GM18511 (cell line): ENCODE measurements at regions not wholly inside any gene's neighbourhood (a gene's known extent, or its start where the extent isn't known, plus 50 kb on each side); places are given as distances from the start of the nearest gene placed in this dataset.
"Not testable (repeated sequence)": the region's sequence is repeated elsewhere in the genome, so short reads cannot be mapped to it uniquely, and the experiment has no call there.

Experiments
- ATAC-seq: cut with Tn5 transposase; IDR thresholded peaks from one replicate; pipeline ENCODE4 v1.9.1; 2021; ENCODE audit warnings: mild to moderate bottlenecking, moderate library complexity; ENCODE audit not compliant: unreplicated experiment

GRCh38 chr13:109702030-109702597, 84.3 kb downstream of the IRS2 start:
- ATAC-seq = not testable (repeated sequence)

- ATAC-seq = no peak
These were observed 86.2 kb downstream of the IRS2 start for GRCh38 chr13:109700176-109700575.

DNA sequence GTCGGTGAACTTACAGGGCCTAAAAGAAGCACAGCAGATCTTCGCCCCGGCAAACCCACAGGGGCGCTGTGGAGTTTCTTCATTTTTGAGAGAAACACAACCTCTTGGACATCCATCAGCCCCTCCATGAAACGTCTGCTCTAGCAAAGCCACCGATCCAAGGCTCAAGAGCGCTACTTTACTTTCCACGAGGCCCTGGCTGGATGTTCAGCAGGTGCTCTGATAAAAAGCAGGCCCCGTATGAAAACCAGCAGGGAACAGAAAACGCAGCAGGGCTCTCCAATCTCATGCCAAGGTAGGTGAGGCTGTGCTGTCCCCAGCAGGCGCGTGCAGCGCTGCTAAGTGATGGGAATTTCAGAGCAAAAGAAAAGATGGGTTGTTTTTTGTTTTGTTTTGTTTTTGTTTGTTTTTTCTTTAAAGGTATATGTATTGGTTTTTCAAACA, 86.7 kb downstream of the IRS2 start:
- no peak for ATAC-seq

- ATAC-seq = no peak
These were observed 87.6 kb downstream of the IRS2 start for GRCh38 chr13:109698779-109699178.

GRCh38 chr13:109697936-109698335, 88.4 kb downstream of the IRS2 start:
- no peak for ATAC-seq

DNA sequence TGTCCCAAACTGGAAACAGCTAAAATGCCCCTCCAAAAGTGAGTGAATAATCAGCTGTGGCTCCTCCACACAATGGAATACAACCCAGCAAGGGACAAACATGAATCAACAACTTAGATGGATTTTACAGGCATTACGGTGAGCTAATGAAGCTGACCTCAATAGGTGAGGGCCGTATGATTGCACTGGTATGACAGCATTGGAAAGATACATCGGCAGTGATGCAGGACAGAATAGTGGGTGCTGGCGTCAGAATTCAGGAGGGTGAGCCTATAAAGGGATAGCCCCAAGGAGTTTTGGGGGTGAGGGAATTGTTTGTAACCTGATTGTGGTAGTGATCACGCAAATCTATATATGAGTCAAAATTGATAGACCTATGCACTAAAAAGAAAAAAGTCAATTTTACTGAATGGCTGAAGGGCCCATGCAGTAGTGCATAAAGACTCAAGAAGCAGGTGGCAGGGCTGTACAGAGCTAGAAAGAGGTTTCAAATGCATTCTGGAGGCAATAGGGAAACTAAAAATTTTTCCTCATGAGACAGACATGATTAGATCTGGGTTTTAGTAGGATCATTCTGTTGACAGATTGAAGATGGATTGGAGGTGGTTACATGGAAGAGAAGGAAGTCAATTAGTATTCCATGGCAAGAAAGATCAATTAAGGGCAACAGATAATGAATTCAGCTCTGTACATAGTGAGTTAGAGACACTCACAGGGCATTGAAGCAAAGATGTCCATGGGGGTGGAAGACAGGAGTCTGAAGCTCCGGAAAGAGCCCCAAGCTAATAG, 90.8 kb downstream of the IRS2 start:
- ATAC-seq = no peak

DNA sequence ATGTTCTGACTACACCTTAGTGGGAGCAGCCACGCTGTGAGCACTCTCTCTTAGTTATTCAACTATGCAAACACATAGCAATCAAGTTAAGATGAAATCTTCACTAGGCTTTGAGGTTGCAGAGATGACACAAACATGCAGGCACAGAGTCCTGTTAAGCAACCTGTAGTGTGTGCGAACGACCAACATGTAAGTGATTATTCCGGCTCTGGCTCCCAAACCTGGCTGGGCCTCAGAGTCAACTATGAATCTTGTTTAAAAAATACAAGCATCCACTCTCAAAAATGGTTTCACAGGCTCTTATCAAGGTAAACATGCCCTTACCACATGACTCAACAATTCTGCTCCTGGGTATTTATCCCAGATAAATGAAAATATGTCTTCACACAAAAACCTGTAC, 91.4 kb downstream of the IRS2 start:
- ATAC-seq = no peak

DNA sequence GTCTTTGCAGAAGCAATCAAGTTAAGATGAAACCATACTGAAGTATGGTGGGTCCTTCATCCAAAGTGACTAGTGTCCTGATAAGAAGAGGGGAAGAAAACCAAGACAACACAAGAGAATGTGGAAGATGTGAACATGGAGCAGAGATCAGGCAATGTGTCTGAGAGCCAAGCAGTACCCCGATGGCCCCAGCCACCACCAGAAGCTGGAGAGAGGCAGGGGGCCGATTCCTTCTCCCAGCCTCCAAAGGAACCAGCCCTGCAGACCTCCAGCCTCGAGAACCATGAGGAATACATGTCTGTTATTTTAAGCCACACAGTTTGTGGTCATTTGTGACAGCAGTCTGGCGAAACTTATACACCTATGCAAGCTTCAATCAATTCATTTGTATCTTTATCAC, 93.2 kb downstream of the IRS2 start:
- ATAC-seq = no peak

GRCh38 chr13:109691689-109692088, 94.7 kb downstream of the IRS2 start:
- no peak for ATAC-seq

- no peak for ATAC-seq
These were observed 98.6 kb downstream of the IRS2 start for GRCh38 chr13:109687559-109688448.

- no peak for ATAC-seq
These were observed 101.2 kb downstream of the IRS2 start for GRCh38 chr13:109685203-109685602.

GRCh38 chr13:109684824-109685202, 101.6 kb downstream of the IRS2 start:
- no peak for ATAC-seq

GRCh38 chr13:109684084-109684823, 102.1 kb downstream of the IRS2 start:
- ATAC-seq = no peak

DNA sequence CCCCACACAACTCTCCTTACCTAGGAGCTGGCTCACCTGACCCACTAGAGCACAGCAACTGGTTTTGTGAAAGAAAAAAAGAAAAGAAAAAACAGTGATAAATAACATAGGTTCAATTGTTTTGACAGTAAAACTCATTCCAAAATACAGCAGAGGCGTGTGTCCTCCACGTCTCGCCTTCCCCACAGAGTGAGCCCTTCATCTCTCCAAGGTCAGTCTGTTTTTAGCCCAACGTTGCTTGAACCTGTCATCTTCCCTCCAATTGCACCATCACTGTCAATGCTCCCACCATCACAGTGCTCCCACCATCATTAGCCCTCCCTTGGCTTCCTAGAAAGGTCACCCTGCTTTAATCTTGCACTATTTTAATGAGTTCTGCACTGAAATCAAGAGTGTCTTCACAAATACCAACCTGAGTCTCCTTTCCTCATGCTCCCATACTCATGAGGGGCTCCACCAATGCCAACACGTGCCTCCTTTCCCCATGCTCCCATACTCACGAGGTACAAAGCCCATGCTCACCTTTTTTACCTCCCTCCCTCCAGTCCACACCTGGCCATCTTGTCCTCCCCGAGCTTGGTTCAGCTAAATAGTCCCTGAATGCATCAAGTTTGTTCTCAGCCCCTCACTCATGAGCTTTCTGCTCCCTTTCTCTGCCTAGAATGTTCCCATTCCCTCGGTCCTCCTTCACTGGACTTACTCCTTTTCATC, 103.7 kb downstream of the IRS2 start:
- ATAC-seq = no peak

DNA sequence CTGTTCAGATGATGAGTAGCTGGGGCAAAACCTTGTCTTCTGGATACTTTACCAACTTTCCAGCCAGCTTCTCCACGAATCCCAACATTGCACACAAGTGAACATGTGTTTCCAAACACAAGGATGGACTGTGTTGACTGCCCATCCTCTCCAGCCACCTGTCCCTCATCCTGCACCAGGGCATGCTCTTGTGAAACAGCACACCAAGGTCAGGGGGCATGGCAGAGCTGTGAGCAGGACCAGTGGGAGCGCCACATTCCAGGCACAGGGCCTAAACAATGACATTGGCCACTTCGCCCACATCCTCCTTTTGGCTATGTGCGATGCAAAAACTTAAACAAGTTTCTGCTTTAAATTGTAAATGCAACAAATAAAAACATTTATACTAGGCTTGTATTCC, 105.5 kb downstream of the IRS2 start:
- no peak for ATAC-seq

GRCh38 chr13:109680288-109680687, 106.1 kb downstream of the IRS2 start:
- ATAC-seq = no peak

DNA sequence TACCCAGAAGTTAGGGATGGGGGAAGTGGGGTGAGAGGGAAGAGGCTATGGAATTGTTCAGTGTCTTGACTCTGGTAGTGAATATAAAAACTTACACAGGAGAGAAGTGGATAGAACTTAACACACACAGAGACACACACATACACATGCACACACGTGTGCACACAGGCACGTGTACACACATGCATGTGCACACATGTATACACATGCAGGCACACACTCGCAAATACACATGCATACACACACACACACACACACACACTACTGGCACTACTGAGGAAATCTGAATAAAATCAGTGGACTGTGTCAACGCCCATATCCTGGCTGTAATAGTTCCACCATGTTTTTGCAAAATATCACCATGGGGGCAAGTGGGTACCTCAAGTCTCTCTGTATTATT, 107.9 kb downstream of the IRS2 start:
- ATAC-seq = no peak

DNA sequence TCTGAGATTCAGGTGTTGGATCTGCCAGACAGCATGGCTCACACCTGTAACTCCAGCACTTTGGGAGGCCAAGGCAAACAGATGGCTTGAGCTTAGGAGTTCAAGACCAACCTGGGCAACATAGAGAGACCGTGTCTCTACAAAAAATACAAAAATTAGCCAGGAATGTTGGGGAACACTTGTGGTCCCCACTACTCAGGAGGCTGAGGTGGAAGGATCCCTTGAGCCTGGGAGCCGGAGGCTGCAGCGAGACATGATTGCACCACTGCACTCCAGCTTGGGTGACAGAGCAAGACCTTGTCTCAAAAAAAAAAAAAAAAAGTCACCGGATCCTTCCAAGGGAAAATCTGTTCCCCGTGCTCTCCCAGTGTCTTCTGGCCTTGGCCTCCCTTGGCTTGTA, 109.2 kb downstream of the IRS2 start:
- no peak for ATAC-seq

DNA sequence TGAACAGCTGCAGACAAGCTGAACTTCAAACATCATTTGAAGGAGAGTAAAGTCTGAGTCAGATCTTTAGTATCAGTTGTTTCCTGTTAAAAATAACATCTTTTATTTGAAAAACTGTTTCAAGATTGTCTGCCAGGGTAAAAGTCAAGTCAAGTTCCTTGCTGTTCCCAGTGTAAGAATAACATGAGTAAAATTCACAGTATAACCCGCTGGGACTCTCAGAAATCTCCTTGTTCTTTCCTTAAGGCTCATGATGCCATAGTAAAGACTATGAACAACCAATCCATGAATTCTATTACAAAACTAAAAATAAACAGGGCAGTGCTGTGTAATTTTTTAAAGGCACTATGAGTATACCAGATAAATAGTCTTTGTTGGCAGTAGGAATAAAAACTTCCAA, 112.9 kb downstream of the IRS2 start:
- ATAC-seq = no peak

DNA sequence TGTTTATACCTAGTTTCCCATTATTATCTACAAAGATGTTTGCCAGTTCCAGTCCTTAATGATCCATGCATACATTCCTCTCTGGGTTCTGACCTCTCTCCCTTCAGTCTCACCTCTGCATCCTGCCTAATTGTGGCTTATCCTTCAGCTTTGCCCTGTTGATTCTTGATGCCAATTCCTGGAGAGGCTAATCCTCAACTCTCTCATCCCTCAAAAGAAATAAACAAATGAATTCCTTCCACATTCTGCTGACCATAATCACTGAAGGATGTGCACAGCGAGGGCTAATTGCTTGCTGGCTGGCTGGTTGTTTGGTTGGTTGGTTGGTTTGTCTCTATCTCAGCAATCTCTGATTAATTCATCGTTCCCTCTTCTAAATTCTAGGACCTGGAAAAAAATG, 113.8 kb downstream of the IRS2 start:
- no peak for ATAC-seq
